GM06990 (cell line): ENCODE measurements at regions not wholly inside any gene's neighbourhood (a gene's known extent, or its start where the extent isn't known, plus 50 kb on each side); places are given as distances from the start of the nearest gene placed in this dataset.
"Not testable (repeated sequence)": the region's sequence is repeated elsewhere in the genome, so short reads cannot be mapped to it uniquely, and the experiment has no call there.

ENCODE experiments used
- DNase-seq: peaks from one replicate; pipeline ENCODE4 v3.0.0-alpha.2; 2011; ENCODE audit not compliant: insufficient read length; ENCODE audit errors: extremely low read depth
- H3K27me3 ChIP-seq: replicated peaks from 2 replicates; pipeline ENCODE4 v1.6.0; 2011; ENCODE audit warnings: low read length; ENCODE audit not compliant: control insufficient read depth, insufficient read depth
- H3K36me3 ChIP-seq: 2 replicates; pipeline ENCODE4 v1.5.1; 2011; ENCODE audit warnings: low read length; ENCODE audit not compliant: control insufficient read depth, insufficient read depth
- H3K4me3 ChIP-seq: replicated peaks from 2 replicates; pipeline ENCODE4 v1.5.1; 2011; ENCODE audit warnings: low read depth, mild to moderate bottlenecking, control low read depth, low read length
- CTCF ChIP-seq: IDR thresholded peaks from 2 replicates; pipeline ENCODE4 v1.5.1; 2011; ENCODE audit warnings: low read length, control low read depth, mild to moderate bottlenecking, inconsistent platforms; ENCODE audit not compliant: insufficient read depth, poor library complexity, severe bottlenecking

DNA sequence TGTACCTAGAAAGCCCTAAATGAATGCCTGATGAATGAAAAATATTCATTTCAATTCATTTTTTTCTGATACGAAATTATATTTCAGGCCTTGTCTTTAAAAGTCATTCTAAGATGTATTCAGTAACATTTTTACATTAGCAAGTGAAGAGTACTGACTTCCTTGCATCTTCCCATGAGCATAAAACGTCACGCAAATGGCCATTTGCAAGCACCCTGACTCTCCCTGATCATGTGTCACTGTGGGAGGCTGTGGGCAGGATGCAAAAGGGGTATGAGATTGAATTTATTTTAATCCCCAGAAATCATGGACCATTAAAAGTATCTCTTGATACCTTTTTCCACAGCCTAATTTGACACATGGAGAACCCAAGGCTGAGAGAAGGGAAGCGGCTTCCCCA, 105.0 kb downstream of the BDH1 start:
- no peak for DNase-seq
- H3K4me3 ChIP-seq, result no peak overlapping the region
- H3K27me3 ChIP-seq, result no peaks in the 10 kb centered on the region
- H3K36me3 ChIP-seq, result no peaks in the 10 kb centered on the region
- no peak for TF ChIP-seq CTCF

GRCh38 chr3:197450308-197450707, 105.5 kb downstream of the BDH1 start:
- H3K36me3 ChIP-seq, result no peaks in the 10 kb centered on the region
- no peak overlapping the region for H3K4me3 ChIP-seq
- TF ChIP-seq CTCF, result no peak
- no peak for DNase-seq
- no peaks in the 10 kb centered on the region for H3K27me3 ChIP-seq

DNA sequence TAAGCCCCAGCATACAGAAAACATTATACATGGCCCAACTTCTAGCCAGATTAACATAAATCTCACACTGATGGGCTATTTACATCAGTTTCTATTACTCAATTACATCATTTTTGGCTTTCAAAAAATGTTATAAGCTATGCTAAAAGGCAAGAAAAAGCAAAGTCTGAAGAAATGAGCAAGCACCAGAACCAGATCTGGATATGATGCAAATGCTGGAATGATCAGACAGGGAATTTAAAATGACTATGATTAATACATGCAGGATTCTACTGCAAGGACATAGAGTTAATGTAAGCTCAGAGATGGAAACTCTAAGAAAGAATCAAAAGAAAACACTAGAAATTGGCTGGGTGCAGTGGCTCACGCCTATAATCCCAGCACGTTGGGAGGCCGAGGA, 106.6 kb downstream of the BDH1 start:
- not testable (repeated sequence) for H3K27me3 ChIP-seq, DNase-seq, H3K4me3 ChIP-seq, H3K36me3 ChIP-seq

DNA sequence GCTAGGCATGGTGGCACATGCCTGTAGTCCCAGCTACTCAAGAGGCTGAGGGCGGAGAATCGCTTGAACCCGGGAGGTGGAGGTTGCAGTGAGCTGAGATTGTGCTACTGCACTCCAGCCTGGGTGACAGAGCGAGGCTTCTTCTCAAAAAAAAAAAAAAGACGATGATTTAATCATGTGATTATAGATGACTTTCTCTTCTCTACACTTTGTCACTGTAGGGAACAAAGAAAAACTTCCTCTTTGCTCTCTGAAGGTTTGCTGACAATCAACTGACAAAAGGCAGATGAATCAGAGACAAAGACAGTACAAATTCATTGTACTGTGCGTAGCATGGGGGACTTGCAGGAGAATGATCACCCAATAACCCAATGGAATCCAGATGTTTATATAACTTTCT, 108.0 kb downstream of the BDH1 start:
- not testable (repeated sequence) for DNase-seq, H3K27me3 ChIP-seq, H3K36me3 ChIP-seq, H3K4me3 ChIP-seq

DNA sequence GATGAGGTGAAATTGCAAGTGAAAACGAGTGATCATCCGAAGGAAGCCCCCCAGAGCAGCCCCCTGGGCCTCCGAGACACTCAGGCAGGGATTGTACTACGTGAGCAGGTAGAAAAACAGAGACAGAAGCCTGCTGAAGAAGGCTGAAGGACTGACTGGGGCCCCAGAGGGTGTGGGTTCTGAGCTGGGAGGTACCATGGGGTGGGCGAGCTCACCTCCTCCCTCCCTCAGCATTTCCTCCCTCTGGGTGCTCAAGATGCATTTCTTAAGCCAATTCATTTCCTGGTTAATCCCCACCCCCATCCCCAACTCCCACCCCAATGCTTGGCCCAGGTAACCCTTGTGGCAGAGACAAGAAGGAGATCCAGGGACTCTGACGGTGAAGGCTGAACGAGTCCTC, 108.7 kb downstream of the BDH1 start:
- no peak for DNase-seq
- Histone ChIP-seq H3K4me3 (no peak overlapping the region), H3K27me3 (no peaks in the 10 kb centered on the region), H3K36me3 (no peaks in the 10 kb centered on the region)
- TF ChIP-seq CTCF, result no peak

DNA sequence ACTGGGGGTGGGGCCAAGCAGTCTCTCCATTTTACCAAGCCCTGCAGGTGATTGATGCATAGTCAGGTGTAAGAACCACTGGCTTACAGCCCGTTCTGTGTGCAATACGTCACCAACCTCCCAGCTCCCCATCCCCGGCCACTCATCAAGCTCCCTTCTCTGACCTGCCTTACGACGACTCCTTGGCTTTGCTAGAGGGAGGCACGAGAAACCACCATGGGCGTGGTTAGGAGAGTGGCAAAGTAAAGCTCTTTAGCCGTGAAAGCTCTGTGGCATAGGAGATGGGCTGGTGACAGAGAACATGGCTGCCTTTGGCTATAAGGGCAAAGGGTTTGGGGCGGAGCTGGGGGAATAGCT, 109.1 kb downstream of the BDH1 start:
- no peak overlapping the region for H3K4me3 ChIP-seq
- DNase-seq, result no peak
- TF ChIP-seq CTCF, result no peak
- no peaks in the 10 kb centered on the region for H3K36me3 ChIP-seq
- no peaks in the 10 kb centered on the region for H3K27me3 ChIP-seq

DNA sequence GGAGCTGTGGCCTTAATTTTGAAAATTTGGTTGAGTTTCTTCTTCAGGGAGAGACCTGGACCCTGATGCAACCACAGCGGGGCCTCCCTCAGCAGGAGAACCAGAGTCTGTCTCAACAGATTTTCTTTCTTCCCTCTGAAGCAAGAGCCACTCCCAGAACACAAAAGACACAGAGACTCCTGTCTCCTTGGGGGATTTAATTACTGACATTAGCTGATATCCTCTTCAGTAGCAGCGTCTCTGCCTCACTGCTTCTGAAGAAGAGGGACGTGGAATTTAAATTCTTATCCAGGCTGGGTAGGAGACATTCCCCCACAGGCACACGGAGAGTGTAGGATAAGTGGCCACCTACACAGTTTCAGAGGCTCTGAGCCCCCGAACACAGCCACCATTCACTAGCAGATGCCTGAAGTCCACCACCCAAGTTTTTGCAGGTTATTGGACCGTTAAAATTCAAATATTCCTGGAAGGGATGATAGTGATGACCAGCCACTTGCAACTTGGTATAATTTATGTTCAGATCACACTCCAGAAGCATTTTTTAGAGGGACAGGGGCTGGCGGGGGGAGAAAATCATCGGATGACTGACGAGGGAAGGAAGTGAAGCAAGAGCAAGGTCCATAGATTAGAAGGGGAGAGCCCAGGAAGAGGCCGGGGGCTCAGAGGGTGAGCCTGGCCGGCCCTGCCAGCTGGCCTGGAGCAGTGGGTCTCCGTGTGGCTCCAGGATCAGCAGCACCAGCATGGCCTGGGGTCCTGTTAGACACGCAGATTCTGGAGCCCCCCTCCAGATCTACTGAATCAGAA, 109.7 kb downstream of the BDH1 start:
- Histone ChIP-seq H3K27me3 (no peaks in the 10 kb centered on the region), H3K4me3 (no peak overlapping the region), H3K36me3 (no peaks in the 10 kb centered on the region)
- TF ChIP-seq CTCF, result no peak
- no peak for DNase-seq
